ENCODE measurements at regions not wholly inside any gene's neighbourhood (a gene's known extent, or its start where the extent isn't known, plus 50 kb on each side); places are given as distances from the start of the nearest gene placed in this dataset.
"Not testable (repeated sequence)": the region's sequence is repeated elsewhere in the genome, so short reads cannot be mapped to it uniquely, and the experiment has no call there.

DNA sequence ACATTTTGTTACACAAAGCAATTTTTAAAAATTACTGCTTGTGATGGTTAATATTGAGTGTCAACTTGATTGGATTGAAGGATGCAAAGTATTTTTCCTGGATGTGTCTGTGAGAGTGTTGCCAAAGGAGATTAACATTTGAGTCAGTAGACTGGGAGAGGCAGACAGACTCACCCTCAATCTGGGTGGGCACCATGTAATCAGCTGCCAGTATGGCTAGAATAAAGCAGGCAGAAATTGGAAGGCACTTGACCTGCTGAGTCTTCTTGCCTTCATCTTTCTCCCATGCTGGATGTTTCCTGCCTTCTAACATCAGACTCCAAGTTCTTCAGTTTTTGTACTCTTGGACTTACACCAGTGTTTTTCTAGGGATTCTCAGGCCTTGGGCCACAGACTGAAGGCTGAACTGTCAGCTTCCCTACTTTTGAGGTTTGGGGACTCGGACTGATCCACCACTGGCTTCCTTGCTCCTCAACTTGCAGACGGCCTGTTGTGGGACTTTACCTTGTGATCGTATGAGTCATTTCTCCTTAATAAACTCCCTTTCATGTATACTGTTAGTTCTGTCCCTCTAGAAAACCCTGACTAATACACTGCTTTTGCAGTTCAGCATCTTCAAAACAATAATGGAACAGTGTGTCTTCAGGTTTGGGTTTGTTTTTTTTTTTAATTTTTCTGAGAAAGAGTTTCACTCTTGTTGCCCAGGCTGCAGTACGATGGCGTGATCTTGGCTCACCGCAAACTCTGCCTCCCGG, 244.1 kb upstream of the SEMA3C start:
- no peak for DNase-seq

DNA sequence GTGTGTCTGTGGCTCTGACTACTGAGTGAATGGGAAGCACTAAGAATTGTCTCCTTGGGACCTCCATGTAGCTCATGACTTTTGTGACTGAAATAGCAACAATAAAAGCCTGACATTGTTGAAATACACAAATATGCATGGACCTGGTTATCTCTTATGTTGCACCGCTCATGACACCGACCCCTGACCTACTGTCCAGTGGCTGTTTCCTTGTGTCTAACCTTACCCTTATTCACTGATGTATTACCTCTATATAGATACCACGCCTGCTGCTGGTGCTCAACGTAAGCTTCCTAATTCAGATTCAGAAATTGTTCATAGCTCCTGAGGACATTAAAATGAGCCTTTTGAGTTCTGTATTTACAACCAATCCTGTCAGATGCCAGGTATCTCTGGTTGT, 243.4 kb upstream of the SEMA3C start:
- no peak for DNase-seq

GRCh38 chr7:81161451-81162075, 242.7 kb upstream of the SEMA3C start:
- DNase-seq = peak; percentile 62 to 67

DNA sequence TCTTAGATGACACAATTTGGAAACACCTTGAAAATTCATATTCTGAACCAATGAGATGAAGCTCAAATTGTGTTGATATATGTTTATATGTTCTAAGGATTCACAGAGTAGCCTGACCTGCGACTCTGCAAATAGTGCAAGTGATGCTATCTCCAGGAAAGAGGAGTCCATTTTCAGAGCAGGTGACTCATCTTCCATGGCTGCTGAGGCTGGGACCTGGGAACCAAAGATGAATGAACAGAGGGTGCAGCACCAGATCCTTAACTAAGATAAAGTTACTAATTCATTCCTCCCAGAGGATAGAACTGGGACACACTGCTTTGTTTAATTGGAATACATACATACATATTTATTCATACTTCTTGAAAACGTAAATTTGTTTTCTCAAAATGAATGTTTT, 240.6 kb upstream of the SEMA3C start:
- DNase-seq = no peak

GRCh38 chr7:81158189-81158588, 239.3 kb upstream of the SEMA3C start:
- DNase-seq = peak; percentile 16 to 72

DNA sequence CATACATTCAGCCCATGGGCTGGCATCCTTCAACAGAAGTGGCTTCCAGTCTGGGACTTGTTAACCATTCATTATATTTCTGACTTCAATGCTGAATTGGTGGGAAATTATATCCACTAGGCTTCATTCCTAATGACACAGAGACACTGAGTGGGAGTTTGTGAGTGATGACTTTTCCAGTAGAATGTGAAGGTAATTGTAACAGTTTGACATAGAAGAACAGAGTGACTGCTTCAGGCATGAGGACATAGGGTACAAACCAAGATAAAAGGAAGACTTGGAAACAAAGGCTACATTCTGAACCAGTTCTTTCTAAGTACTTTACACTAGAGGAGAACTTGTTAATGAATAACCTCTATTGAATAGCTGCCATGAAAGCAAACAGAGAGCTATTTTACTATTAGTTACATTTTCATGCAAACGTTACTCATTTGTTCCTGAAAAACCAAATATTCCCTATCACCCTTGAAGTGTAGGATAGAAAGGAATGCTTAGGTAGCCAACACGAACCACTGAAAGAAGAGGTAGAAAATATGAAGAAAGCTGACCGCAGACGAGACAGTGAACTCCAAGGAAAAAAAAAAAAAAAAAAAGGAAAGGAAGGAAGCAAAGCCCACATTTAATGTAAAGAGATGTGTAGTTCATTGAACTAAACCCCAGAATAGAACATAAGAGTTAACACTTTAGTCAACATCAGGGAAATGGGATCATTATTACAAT, 237.0 kb upstream of the SEMA3C start:
- DNase-seq = no peak

- no peak for DNase-seq
Measured at GRCh38 chr7:81154565-81154964, 235.7 kb upstream of the SEMA3C start.

- not testable (repeated sequence) for DNase-seq
Measured at GRCh38 chr7:81152925-81153324, 234.1 kb upstream of the SEMA3C start.

DNA sequence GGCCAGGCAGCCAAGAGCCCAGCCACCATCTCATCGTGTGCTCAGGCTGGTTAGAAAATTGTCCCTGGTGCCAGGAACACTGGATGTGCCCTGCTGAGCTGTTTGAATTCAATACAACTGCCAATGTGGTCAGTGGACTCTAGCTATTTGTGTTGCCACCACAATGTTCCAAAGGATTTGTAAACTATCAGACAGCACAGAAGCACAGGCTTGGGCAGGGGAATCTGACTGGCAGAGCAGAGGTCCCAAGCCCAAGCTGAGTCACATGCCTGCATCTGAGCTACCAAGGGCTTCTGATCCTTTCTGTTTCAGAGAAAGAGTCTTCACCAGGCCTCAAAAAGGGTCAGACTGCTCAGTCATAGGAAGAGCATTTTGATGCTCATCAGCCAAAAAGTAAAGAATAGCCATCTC, 232.1 kb upstream of the SEMA3C start:
- DNase-seq = no peak

- DNase-seq = no peak
Measured at GRCh38 chr7:81143856-81144255, 225.0 kb upstream of the SEMA3C start.

DNA sequence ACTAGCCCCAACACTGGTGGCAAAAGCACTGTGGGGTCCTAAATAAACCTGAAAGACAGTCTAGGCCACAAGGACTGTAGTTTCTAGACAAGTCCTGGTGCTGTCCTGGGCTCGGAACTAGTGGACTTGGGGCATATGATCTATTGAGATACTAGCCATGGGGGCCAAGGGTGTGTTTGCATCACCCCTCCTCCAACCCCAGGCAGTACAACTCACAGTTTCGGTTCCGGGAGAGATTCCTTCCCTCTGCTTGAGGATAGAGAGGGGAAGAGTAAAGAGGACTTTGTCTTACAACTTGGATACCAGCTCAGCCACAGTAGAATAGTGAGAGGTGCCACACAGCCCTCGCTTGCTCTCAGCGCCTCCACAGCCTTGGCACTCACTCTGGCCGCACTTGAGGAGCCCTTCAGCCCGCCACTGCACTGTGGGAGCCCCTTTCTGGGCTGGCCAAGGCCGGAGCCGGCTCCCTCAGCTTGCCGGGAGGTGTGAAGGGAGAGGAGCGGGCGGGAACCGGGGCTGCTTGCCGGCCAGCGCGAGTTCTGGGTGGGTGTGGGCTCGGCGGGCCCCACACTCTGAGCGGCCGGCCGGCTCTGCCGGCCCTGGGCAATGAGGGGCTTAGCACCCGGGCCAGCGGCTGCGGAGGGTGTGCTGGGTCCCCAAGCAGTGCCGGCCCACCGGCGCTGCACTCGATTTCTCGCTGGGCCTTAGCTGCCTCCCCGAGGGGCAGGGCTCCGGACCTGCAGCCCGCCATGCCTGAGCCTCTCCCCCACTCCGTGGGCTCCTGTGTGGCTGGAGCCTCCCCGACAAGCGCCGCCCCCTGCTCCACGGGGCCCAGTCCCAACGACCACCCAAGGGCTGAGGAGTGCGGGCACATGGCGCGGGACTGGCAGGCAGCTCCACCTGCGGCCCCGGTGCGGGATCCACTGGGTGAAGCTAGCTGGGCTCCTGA, 222.7 kb upstream of the SEMA3C start:
- not testable (repeated sequence) for DNase-seq

- no peak for DNase-seq
Measured at GRCh38 chr7:81140775-81141174, 221.9 kb upstream of the SEMA3C start.

GRCh38 chr7:81140252-81140651, 221.4 kb upstream of the SEMA3C start:
- DNase-seq = no peak

DNA sequence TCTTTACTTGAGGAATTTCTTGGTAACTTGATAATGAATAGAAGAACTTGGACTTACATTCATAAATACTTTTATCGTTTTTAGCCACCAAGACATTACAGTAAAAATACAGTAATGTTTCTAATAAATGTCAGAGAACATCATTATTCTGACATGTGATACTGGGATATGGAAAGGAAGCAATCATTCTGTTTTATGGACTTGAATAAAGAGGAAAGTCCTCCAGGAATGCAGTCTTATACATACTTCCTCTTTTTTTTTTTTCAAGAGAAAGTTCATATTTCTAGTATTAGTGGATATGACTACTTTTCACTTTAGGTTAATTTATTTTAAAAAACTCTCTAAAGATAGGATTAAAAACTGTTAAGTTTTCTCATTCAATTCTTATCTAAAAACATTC, 220.0 kb upstream of the SEMA3C start:
- DNase-seq = no peak

DNA sequence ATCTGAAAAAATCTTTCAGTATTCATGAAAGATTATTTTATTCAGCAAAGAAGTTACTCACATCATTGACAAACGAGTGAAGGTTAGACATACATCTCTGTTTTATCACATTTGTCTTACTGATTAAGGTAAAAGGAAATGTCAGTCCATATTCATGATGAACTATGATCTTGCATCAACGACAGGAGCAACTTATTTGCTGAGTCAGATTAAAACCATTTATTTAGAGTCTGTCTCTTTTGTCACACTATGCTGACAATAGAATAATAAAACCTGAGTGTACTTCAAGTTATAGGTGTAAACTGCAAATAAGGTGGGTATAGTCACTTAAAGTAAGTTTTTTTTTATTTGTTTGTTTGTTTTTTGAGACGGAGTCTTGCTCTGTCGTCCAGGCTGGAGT, 216.5 kb upstream of the SEMA3C start:
- no peak for DNase-seq

DNA sequence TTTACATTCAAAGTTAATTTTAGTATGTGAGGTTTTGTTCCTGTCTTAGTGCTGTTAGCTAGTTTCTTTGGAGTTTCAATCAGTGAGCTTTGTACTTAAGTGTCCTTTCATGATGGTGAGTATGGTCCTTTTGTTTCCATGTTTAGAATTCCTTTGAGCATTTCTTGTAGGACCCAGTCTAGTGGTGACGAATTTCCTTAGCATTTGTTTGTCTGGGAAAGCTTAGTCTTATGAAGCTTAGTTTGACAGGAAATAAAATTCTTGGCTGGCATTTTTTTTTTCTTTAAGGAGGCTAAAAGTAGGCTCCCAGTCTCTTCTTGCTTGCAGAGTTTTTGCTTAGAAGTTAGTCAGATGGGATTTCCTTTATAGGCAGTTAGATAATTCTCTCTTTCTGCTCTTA, 209.2 kb upstream of the SEMA3C start:
- no peak for DNase-seq

- DNase-seq = no peak
Measured at GRCh38 chr7:81120803-81121202, 202.0 kb upstream of the SEMA3C start.

- DNase-seq = no peak
Measured at GRCh38 chr7:81120111-81120510, 201.3 kb upstream of the SEMA3C start.

GRCh38 chr7:81114633-81115032, 195.8 kb upstream of the SEMA3C start:
- no peak for DNase-seq

DNA sequence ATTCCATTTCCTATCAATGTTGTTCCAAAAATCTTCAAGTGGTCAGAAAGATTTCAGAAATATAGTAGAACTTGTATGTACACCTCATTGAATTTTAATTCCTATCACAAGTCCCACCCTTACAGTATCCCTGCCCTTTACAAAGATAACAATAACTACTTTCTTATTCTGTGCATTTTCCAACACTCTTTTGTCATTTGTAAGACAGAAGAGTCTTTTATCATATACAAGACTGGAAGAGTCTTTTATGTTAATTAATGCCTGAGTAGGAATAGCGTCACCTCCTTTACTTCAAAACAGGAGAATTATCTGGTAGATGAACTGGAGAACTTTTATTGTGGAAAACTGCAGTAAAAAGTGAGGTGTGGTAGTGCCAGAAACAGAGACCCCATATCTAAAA, 193.9 kb upstream of the SEMA3C start:
- DNase-seq = no peak

DNA sequence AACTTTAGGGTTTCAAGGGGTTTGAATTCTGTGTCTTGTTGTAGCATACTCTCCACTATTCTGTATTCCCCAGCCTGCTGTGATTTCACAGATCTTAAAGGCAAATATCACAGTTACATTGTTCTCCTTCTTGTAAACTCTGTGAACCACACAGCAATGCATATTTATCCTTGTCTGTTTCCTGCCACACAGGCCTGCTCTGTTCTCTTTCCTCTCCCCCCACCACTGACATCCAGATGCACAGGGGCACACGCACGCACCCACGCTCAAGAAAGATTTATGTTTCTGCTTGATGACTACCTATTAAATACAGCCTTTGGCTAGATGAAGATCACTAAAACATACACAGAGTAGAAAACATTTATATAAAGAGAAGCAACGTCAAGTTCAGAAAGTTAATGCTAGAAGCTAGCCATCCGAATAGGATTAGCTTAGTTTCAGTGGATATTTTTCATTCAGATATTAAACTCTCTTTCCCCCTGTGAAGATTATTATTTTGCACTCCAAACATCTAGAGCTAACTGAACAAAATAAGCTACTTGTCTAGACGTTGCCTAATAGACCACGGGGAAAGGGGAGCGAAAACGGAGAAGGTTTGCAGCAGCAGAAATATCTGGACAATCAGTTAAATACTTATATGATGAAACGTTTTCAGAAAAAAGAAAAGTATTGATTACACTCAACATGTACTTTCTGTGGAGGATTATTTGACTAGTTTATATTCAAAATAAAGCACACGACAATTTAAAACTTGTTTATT, 193.1 kb upstream of the SEMA3C start:
- no peak for DNase-seq

DNA sequence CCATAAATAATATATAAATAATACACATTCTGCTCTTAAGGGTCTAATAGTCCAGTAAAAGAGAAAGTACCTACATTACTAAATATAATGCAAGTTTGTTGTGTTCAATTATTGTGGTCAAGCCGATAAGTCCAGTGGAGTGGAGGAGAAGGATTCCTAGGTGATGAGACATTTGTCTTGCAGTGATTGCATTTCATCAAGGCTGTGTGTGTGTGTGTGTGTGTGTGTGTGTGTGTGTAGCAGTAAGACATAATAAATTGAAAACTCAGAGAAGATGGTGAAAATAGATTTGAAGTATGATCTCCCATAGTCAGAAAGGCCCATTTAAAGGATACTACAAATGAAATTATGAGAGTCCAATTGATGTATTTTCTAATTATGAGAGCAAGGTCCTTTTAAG, 192.5 kb upstream of the SEMA3C start:
- no peak for DNase-seq
